ENCODE measurements at regions not wholly inside any gene's neighbourhood (a gene's known extent, or its start where the extent isn't known, plus 50 kb on each side); places are given as distances from the start of the nearest gene placed in this dataset.

- no peak for TF ChIP-seq CTCF (IDR thresholded peaks at IDR 0.05; ENCODE audit: control extremely low read depth in 1 of 3, insufficient read depth in 1 of 3, low read depth in 1 of 3, low read length in 3 of 3)
- no peak for TF ChIP-seq GABPA (IDR thresholded peaks at IDR 0.05; ENCODE audit: borderline replicate concordance, insufficient read depth, low read length)
- TF ChIP-seq MAX (IDR thresholded peaks at IDR 0.05): no peak
- no peak for TF ChIP-seq POLR2A (IDR thresholded peaks at IDR 0.05; ENCODE audit: control extremely low read depth in 1 of 2, low read depth in 2 of 2, low read length in 2 of 2)
- no peak for TF ChIP-seq CREB1 (IDR thresholded peaks at IDR 0.05)
- no peak for TF ChIP-seq SP1 (IDR thresholded peaks at IDR 0.05; ENCODE audit: low read depth, low read length)
- no peak for TF ChIP-seq SIN3A (conservative IDR thresholded peaks at IDR 0.05 in 1 of 2, IDR thresholded peaks at IDR 0.05 in 1 of 2; ENCODE audit: low read depth in 1 of 2, low read length in 2 of 2)
- TF ChIP-seq FOSL1 (IDR thresholded peaks at IDR 0.05; ENCODE audit: insufficient read depth, low read depth, low read length): no peak
These were observed 198.9 kb upstream of the SOX2 start for GRCh38 chr3:181512787-181513186.
